ENCODE measurements at regions not wholly inside any gene's neighbourhood (a gene's known extent, or its start where the extent isn't known, plus 50 kb on each side); places are given as distances from the start of the nearest gene placed in this dataset.

DNA sequence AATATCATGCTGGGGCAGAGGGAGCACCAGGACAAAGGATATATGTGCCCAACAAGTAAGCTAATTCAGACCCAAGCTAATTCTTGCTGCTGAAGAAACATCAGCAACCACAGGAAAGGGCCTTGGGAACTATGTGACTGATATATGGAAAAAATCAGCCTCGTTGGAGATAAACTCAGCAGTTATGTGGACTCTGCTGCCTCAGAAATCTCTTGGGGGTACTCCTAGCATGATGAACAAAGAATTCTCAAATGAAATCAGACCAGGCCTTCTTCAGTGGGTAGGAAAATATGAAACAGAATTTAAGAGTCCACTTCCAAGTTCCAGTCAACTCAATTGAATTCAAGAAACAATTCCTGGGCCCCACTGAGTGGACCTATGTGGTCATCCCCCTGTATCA is 367.9 kb downstream of the TNS1 start:
- TF ChIP-seq, protein P1, sequence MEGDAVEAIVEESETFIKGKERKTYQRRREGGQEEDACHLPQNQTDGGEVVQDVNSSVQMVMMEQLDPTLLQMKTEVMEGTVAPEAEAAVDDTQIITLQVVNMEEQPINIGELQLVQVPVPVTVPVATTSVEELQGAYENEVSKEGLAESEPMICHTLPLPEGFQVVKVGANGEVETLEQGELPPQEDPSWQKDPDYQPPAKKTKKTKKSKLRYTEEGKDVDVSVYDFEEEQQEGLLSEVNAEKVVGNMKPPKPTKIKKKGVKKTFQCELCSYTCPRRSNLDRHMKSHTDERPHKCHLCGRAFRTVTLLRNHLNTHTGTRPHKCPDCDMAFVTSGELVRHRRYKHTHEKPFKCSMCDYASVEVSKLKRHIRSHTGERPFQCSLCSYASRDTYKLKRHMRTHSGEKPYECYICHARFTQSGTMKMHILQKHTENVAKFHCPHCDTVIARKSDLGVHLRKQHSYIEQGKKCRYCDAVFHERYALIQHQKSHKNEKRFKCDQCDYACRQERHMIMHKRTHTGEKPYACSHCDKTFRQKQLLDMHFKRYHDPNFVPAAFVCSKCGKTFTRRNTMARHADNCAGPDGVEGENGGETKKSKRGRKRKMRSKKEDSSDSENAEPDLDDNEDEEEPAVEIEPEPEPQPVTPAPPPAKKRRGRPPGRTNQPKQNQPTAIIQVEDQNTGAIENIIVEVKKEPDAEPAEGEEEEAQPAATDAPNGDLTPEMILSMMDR (IDR thresholded peaks at IDR 0.05; ENCODE audit: low read depth, low read length, poor library complexity, severe bottlenecking), result no peak
- no peak for TF ChIP-seq EZH2phosphoT487 (IDR thresholded peaks at IDR 0.05; ENCODE audit: borderline replicate concordance, low read length)

Data from DOHH2 (cell line).